B cell (primary cell): ENCODE measurements at regions not wholly inside any gene's neighbourhood (a gene's known extent, or its start where the extent isn't known, plus 50 kb on each side); places are given as distances from the start of the nearest gene placed in this dataset.

Experiments
- ATAC-seq: fragments of 200-7000 bp; cut with Tn5 transposase; one replicate; pipeline ENCODE4 v1.10.0; 2021; ENCODE audit warnings: low read depth, mild to moderate bottlenecking, moderate number of reproducible peaks, moderate library complexity
- CTCF ChIA-PET: fragments of 350-600 bp; sonication (Branson Sonifier 250); formaldehyde crosslinking; loops from one replicate; lab custom pipeline; 2021; ENCODE audit warnings: antibody characterized with exemption, inconsistent platforms; lab: Charles Lee
- POLR2A ChIA-PET: fragments of 350-600 bp; sonication (Branson Sonifier 250); formaldehyde crosslinking; loops from one replicate; lab custom pipeline; 2021; ENCODE audit warnings: antibody characterized with exemption; lab: Charles Lee
- DNase-seq: peaks from one replicate; pipeline ENCODE4 v3.0.0; 2013
- H2AFZ ChIP-seq: 2 replicates; pipeline ENCODE4 v1.6.1; 2012; ENCODE audit warnings: mild to moderate bottlenecking, low read depth, low read length; ENCODE audit not compliant: insufficient read depth, poor library complexity, severe bottlenecking
- H3K27ac ChIP-seq, 2 donors: 1 replicate in 1 of 2; 2 replicates in 1 of 2; pipeline ENCODE4 v1.5.1; 2012 to 2013; ENCODE audit warnings: low read length in 2 of 2, mild to moderate bottlenecking in 2 of 2, moderate library complexity in 1 of 2
- H3K27me3 ChIP-seq, 4 experiments: fragments of 200-600 bp in 1 of 4; sonication (generic) in 1 of 4; replicated peaks in 1 of 4; 1 replicate in 2 of 4; 2 replicates in 2 of 4; pipeline versions ENCODE4 v1.6.1 to v1.7.0; 2013 to 2016; ENCODE audit warnings: low read length in 3 of 4, mild to moderate bottlenecking in 2 of 4, mixed read lengths in 1 of 4, moderate library complexity in 1 of 4; ENCODE audit not compliant: insufficient read depth in 4 of 4, control insufficient read depth in 3 of 4; ENCODE audit errors: control extremely low read depth in 1 of 4
- H3K36me3 ChIP-seq, 2 experiments: replicated peaks in 1 of 2; 1 replicate in 1 of 2; 2 replicates in 1 of 2; pipeline versions ENCODE4 v1.6.1 to v1.7.1; 2013; ENCODE audit warnings: low read length in 1 of 2; ENCODE audit not compliant: insufficient read depth in 2 of 2, control insufficient read depth in 1 of 2; ENCODE audit errors: control extremely low read depth in 1 of 2, extremely low read depth in 1 of 2
- H3K4me1 ChIP-seq, 2 donors: fragments of 200-600 bp in 1 of 2; sonication (generic) in 1 of 2; 1 replicate in 1 of 2; 2 replicates in 1 of 2; pipeline versions ENCODE4 v1.5.1 to v1.6.1; 2013 to 2017; ENCODE audit warnings: low read length in 2 of 2; ENCODE audit not compliant: control insufficient read depth in 2 of 2, insufficient read depth in 2 of 2
- H3K4me2 ChIP-seq: replicated peaks from 2 replicates; pipeline ENCODE3; 2012; ENCODE audit warnings: mild to moderate bottlenecking, low read depth, low read length; ENCODE audit not compliant: poor library complexity, severe bottlenecking
- H3K4me3 ChIP-seq, 5 experiments: fragments of 200-600 bp in 1 of 5; sonication (generic) in 1 of 5; 1 replicate in 3 of 5; 2 replicates in 2 of 5; pipeline versions ENCODE4 v1.5.1 to v1.7.0; 2011 to 2016; ENCODE audit warnings: low read length in 4 of 5, mild to moderate bottlenecking in 4 of 5, low read depth in 2 of 5, control low read depth in 1 of 5, moderate library complexity in 1 of 5; ENCODE audit not compliant: insufficient read depth in 1 of 5; ENCODE audit errors: control extremely low read depth in 1 of 5, extremely low read depth in 1 of 5
- H3K79me2 ChIP-seq: fragments of 200-600 bp; sonication (generic); one replicate; pipeline ENCODE4 v1.6.0; 2016; ENCODE audit warnings: low read length; ENCODE audit not compliant: control insufficient read depth, insufficient read depth
- H3K9ac ChIP-seq: fragments of 200-600 bp; sonication (generic); 2 replicates; pipeline ENCODE4 v1.6.1; 2017; ENCODE audit warnings: mild to moderate bottlenecking, low read length, moderate library complexity
- H3K9me3 ChIP-seq, 3 donors: one replicate each; pipeline versions ENCODE4 v1.6.1 to v1.7.1; 2013; ENCODE audit warnings: low read length in 2 of 3; ENCODE audit not compliant: control insufficient read depth in 2 of 3, insufficient read depth in 1 of 3; ENCODE audit errors: control extremely low read depth in 1 of 3
- H4K20me1 ChIP-seq: 2 replicates; pipeline ENCODE4 v1.6.0; 2012; ENCODE audit warnings: mild to moderate bottlenecking, low read length; ENCODE audit not compliant: insufficient read depth, control insufficient read depth, poor library complexity, severe bottlenecking
- H3K27ac Mint-ChIP-seq: one replicate; pipeline ENCODE4 v1.8.0; 2021; ENCODE audit warnings: mixed read lengths
- H3K27me3 Mint-ChIP-seq: one replicate; pipeline ENCODE4 v1.8.0; 2021; ENCODE audit warnings: mixed read lengths
- H3K4me1 Mint-ChIP-seq: one replicate; pipeline ENCODE4 v1.8.0; 2021; ENCODE audit warnings: mixed read lengths
- H3K4me3 Mint-ChIP-seq: one replicate; pipeline ENCODE4 v1.8.0; 2021; ENCODE audit warnings: mixed read lengths
- H3K9me3 Mint-ChIP-seq: one replicate; pipeline ENCODE4 v1.8.0; 2022; ENCODE audit warnings: mixed read lengths; ENCODE audit not compliant: insufficient read depth
- EZH2 ChIP-seq: IDR thresholded peaks from 2 replicates; pipeline ENCODE4 v1.6.1; 2012; ENCODE audit warnings: borderline replicate concordance, low read depth, mild to moderate bottlenecking, moderate library complexity, low read length; ENCODE audit not compliant: insufficient read depth, poor library complexity, severe bottlenecking
- WGBS: methylation state at CpG from one replicate; pipeline ENCODE4 v1.1.5; 2013; ENCODE audit warnings: missing lambda C conversion rate; ENCODE audit not compliant: insufficient coverage; 5-methylcytosine and 5-hydroxymethylcytosine counted together
- intact Hi-C: fragments of 100-400 bp; cut with micrococcal nuclease; formaldehyde crosslinking; loops from one replicate; pipeline ENCODE4 v1.10.0; 2022
- TF ChIP-seq, protein P1 (sequence below): fragments of 200-600 bp; IDR thresholded peaks from one replicate; pipeline ENCODE4 v1.8.0; 2022; ENCODE audit warnings: antibody characterized with exemption, mild to moderate bottlenecking

DNA sequence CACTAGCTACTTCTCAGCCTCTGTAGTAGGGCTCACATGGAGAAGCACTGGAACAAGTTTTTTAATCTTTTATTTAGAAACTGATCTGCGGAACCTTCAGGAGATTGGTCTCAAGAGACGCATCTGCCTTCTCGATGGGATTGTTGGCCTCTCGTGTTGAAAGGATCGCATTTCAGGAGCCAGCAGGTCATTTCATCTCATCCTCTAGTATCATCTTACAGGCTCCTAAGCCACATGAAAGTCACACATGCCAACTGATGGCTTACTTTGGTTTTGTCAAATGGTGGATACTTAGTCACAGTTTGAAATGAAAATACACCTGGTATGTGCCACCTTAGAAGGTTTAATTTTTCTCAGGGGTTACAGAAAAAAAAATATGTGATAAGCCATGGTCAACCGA, 1703.6 kb downstream of the EFNB2 start:
- H3K27ac ChIP-seq, result no peak overlapping the region
- H3K4me3 ChIP-seq, result no peak overlapping the region
- no peak overlapping the region for H3K9ac ChIP-seq
- ChIA-PET POLR2A (no interaction called here), CTCF (no interaction called here)
- no peak overlapping the region for H3K4me3 Mint-ChIP-seq
- H3K4me1 Mint-ChIP-seq, result no peaks in the 10 kb centered on the region
- no peaks in the 10 kb centered on the region for H3K36me3 ChIP-seq
- H3K27me3 ChIP-seq, result no peaks in the 10 kb centered on the region
- H3K27me3 Mint-ChIP-seq, result no peaks in the 10 kb centered on the region
- H3K27ac Mint-ChIP-seq, result no peak overlapping the region
- no peak for DNase-seq
- no peaks in the 10 kb centered on the region for H3K4me1 ChIP-seq
- no peaks in the 10 kb centered on the region for H3K9me3 ChIP-seq
- H3K4me2 ChIP-seq, result no peak overlapping the region
- TF ChIP-seq EZH2, result no peak
- TF ChIP-seq, protein P1, sequence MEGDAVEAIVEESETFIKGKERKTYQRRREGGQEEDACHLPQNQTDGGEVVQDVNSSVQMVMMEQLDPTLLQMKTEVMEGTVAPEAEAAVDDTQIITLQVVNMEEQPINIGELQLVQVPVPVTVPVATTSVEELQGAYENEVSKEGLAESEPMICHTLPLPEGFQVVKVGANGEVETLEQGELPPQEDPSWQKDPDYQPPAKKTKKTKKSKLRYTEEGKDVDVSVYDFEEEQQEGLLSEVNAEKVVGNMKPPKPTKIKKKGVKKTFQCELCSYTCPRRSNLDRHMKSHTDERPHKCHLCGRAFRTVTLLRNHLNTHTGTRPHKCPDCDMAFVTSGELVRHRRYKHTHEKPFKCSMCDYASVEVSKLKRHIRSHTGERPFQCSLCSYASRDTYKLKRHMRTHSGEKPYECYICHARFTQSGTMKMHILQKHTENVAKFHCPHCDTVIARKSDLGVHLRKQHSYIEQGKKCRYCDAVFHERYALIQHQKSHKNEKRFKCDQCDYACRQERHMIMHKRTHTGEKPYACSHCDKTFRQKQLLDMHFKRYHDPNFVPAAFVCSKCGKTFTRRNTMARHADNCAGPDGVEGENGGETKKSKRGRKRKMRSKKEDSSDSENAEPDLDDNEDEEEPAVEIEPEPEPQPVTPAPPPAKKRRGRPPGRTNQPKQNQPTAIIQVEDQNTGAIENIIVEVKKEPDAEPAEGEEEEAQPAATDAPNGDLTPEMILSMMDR, result no peak
- no peaks in the 10 kb centered on the region for H3K9me3 Mint-ChIP-seq
- intact Hi-C loops, result no loop called here
- H2AFZ ChIP-seq, result no peak overlapping the region
- no peaks in the 10 kb centered on the region for H3K79me2 ChIP-seq
- 80% methylated on average over 1 of the region's 6 CpGs for WGBS
- ATAC-seq, result no peak
- H4K20me1 ChIP-seq, result no peaks in the 10 kb centered on the region

GRCh38 chr13:104823709-104824108, 1711.8 kb downstream of the EFNB2 start:
- Mint-ChIP-seq H3K4me1 (no peaks in the 10 kb centered on the region), H3K27me3 (no peaks in the 10 kb centered on the region), H3K4me3 (no peak overlapping the region), H3K27ac (no peak overlapping the region), H3K9me3 (peaks cover 4% of the 10 kb centered on the region)
- Histone ChIP-seq H4K20me1 (no peaks in the 10 kb centered on the region), H3K4me1 (no peaks in the 10 kb centered on the region), H3K79me2 (no peaks in the 10 kb centered on the region), H2AFZ (no peak overlapping the region), H3K4me3 (no peak overlapping the region), H3K4me2 (no peak overlapping the region), H3K36me3 (no peaks in the 10 kb centered on the region), H3K9me3 (peaks cover 0 to 2% (median 2%) of the 10 kb centered on the region in 3 donors), H3K27ac (no peak overlapping the region), H3K27me3 (no peaks in the 10 kb centered on the region), H3K9ac (no peak overlapping the region)
- no peak for TF ChIP-seq EZH2
- TF ChIP-seq, protein P1, result no peak
- intact Hi-C loops, result no loop called here
- WGBS, result 82% methylated on average over 1 of the region's 1 CpG
- ChIA-PET POLR2A (no interaction called here), CTCF (no interaction called here)
- ATAC-seq, result no peak
- no peak for DNase-seq
